SU-DHL-6 (cell line): ENCODE measurements at regions not wholly inside any gene's neighbourhood (a gene's known extent, or its start where the extent isn't known, plus 50 kb on each side); places are given as distances from the start of the nearest gene placed in this dataset.

Experiments used
- H2AFZ ChIP-seq: fragments of 200-600 bp; sonication (generic); 2 replicates; pipeline ENCODE4 v1.6.1; 2014; ENCODE audit warnings: low read depth, mild to moderate bottlenecking, moderate library complexity, mixed read lengths, antibody characterized with exemption, low read length; ENCODE audit not compliant: severe bottlenecking
- H3F3A ChIP-seq: fragments of 200-600 bp; shearing (Covaris generic); 2 replicates; pipeline ENCODE4 v1.6.0; 2016; ENCODE audit warnings: antibody characterized with exemption, mild to moderate bottlenecking; ENCODE audit not compliant: insufficient read depth
- H3K27ac ChIP-seq: fragments of 200-600 bp; sonication (generic); 2 replicates; pipeline ENCODE4 v1.5.1; 2016; ENCODE audit warnings: low read depth, mild to moderate bottlenecking, low read length, moderate library complexity, mixed read lengths
- H3K27me3 ChIP-seq: fragments of 200-600 bp; sonication (generic), shearing (Covaris generic); 2 replicates; pipeline ENCODE4 v1.6.0; 2014; ENCODE audit warnings: mild to moderate bottlenecking, low read length
- H3K36me3 ChIP-seq: fragments of 200-600 bp; sonication (generic); 2 replicates; pipeline ENCODE4 v1.6.1; 2014; ENCODE audit warnings: mild to moderate bottlenecking, low read length, mixed read lengths
- H3K4me2 ChIP-seq: fragments of 300-600, 200-600 bp; shearing (Covaris generic), sonication (generic); 2 replicates; pipeline ENCODE4 v1.6.0; 2014; ENCODE audit warnings: low read length, low read depth, mild to moderate bottlenecking; ENCODE audit not compliant: poor library complexity, severe bottlenecking
- H3K4me3 ChIP-seq: fragments of 200-600 bp; sonication (generic); 2 replicates; pipeline ENCODE4 v1.5.1; 2014; ENCODE audit warnings: antibody characterized with exemption, low read length, mild to moderate bottlenecking, mixed read lengths; ENCODE audit not compliant: insufficient read depth, poor library complexity, severe bottlenecking
- H3K79me2 ChIP-seq: fragments of 200-600 bp; sonication (generic); 2 replicates; pipeline ENCODE4 v1.6.1; 2014; ENCODE audit warnings: mild to moderate bottlenecking, low read length, moderate library complexity; ENCODE audit not compliant: insufficient read depth
- H3K9ac ChIP-seq: fragments of 200-600 bp; sonication (generic); 2 replicates; pipeline ENCODE4 v1.7.0; 2014; ENCODE audit warnings: mild to moderate bottlenecking, low read length
- H3K9me2 ChIP-seq: fragments of 200-600 bp; sonication (generic); replicated peaks from 2 replicates; pipeline ENCODE4 v1.6.1; 2014; ENCODE audit warnings: low read length; ENCODE audit not compliant: insufficient read depth
- H3K9me3 ChIP-seq: fragments of 200-600 bp; sonication (generic); 2 replicates; pipeline ENCODE4 v1.6.1; 2014; ENCODE audit warnings: low read length, mixed read lengths; ENCODE audit not compliant: insufficient read depth
- H4K20me1 ChIP-seq: fragments of 200-600 bp; sonication (generic); 2 replicates; pipeline ENCODE4 v1.6.1; 2014; ENCODE audit warnings: low read depth, mild to moderate bottlenecking, antibody characterized with exemption, low read length, moderate library complexity, mixed read lengths
- EZH2phosphoT487 ChIP-seq: fragments of 200-600 bp; sonication (generic), shearing (Covaris generic); conservative IDR thresholded peaks from 2 replicates; pipeline ENCODE4 v1.6.1; 2018; ENCODE audit warnings: mild to moderate bottlenecking, antibody characterized with exemption, low read length, moderate library complexity, mixed read lengths
- TF ChIP-seq, protein P1 (sequence below): fragments of 200-600 bp; sonication (generic); IDR thresholded peaks from one replicate; pipeline ENCODE4 v1.5.1; 2017; ENCODE audit warnings: antibody characterized with exemption, mild to moderate bottlenecking, low read length, moderate library complexity; ENCODE audit not compliant: insufficient read depth, poor library complexity, severe bottlenecking

DNA sequence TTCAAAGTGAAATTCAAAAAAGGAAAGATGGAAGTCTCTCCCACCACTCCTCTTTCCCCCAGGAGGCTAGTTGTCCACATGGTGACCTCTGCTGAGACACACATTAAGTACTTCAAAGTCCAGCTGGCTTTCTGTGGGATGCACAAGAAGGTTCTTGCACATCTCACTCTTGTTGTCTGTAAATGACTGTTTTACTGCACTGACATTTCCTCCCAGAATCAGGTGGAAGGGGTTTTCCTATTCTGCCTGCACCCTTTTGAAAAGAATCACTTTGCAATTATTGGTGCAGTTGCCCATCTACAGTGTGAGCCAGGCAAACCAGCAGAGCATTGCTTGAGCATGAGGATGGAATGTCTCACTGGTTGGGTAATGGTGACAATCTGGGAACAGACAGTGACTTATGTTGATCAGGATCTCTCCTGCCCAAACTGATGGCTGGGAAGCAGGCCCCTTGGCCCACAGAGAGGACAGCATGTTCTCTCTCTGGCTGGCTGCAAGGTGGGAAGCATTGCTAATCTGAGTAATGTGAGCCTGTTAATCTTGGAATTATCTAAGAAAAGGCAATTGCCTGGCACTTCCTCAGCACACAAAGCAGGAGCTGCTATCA is 347.7 kb upstream of the SATB1 start:
- no peaks in the 10 kb centered on the region for H3K79me2 ChIP-seq
- H2AFZ ChIP-seq = no peak overlapping the region
- H3K9me3 ChIP-seq = no peaks in the 10 kb centered on the region
- no peaks in the 10 kb centered on the region for H3K9me2 ChIP-seq
- H3K27me3 ChIP-seq = no peaks in the 10 kb centered on the region
- H3K9ac ChIP-seq = no peak overlapping the region
- TF ChIP-seq EZH2phosphoT487 = no peak
- TF ChIP-seq, protein P1, sequence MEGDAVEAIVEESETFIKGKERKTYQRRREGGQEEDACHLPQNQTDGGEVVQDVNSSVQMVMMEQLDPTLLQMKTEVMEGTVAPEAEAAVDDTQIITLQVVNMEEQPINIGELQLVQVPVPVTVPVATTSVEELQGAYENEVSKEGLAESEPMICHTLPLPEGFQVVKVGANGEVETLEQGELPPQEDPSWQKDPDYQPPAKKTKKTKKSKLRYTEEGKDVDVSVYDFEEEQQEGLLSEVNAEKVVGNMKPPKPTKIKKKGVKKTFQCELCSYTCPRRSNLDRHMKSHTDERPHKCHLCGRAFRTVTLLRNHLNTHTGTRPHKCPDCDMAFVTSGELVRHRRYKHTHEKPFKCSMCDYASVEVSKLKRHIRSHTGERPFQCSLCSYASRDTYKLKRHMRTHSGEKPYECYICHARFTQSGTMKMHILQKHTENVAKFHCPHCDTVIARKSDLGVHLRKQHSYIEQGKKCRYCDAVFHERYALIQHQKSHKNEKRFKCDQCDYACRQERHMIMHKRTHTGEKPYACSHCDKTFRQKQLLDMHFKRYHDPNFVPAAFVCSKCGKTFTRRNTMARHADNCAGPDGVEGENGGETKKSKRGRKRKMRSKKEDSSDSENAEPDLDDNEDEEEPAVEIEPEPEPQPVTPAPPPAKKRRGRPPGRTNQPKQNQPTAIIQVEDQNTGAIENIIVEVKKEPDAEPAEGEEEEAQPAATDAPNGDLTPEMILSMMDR = no peak
- no peaks in the 10 kb centered on the region for H3K36me3 ChIP-seq
- no peaks in the 10 kb centered on the region for H3F3A ChIP-seq
- no peak overlapping the region for H3K4me2 ChIP-seq
- H3K27ac ChIP-seq = no peak overlapping the region
- H4K20me1 ChIP-seq = no peaks in the 10 kb centered on the region
- no peak overlapping the region for H3K4me3 ChIP-seq

DNA sequence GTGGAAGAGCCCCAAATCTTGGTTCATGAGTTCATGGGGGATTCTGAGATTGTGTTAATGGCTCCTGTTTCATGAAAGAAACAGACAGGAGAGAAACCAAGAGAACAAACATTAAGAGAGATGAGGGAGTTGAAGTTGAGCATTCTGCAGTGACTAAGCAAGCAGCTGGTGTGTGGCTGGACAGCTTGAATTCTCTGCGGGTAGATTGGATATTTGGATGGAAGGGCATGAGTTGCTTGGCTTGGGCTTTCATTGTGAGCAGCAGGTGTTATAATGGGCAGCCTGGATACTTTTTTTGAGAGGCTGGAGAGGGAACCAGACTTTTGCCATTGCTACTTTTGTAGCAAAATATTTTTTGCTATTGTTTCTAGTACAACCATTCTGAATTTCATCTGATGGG is 346.8 kb upstream of the SATB1 start:
- Histone ChIP-seq H3K27me3 (no peaks in the 10 kb centered on the region), H3K79me2 (no peaks in the 10 kb centered on the region), H3K27ac (no peak overlapping the region), H2AFZ (no peak overlapping the region), H3K4me3 (no peak overlapping the region), H3K9me3 (no peaks in the 10 kb centered on the region), H4K20me1 (no peaks in the 10 kb centered on the region), H3K9me2 (no peaks in the 10 kb centered on the region), H3F3A (no peaks in the 10 kb centered on the region), H3K9ac (no peak overlapping the region), H3K4me2 (no peak overlapping the region), H3K36me3 (no peaks in the 10 kb centered on the region)
- TF ChIP-seq EZH2phosphoT487 = no peak
- TF ChIP-seq, protein P1 = no peak

DNA sequence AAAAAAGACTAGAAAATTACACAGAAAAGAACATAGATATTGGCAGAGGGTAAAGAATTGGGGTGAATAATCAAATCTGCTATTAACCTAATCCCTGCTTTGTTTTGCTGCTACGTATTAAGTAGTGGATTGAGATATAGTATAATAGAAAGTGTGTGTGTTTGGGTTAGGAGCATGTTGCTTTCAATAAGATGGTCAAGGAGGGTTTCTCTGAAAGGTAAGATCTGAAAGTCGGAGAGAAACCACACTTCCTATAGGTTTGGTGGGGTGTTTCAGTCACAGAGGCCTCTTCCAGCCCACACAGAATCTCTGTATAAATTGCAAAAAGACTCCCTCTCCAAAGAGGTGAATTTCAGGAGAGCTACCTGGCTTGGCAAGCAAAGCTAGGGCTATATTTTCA is 345.7 kb upstream of the SATB1 start:
- H3K27me3 ChIP-seq = no peaks in the 10 kb centered on the region
- no peaks in the 10 kb centered on the region for H3K36me3 ChIP-seq
- no peaks in the 10 kb centered on the region for H4K20me1 ChIP-seq
- no peaks in the 10 kb centered on the region for H3K9me2 ChIP-seq
- H3K27ac ChIP-seq = no peak overlapping the region
- no peak overlapping the region for H3K4me2 ChIP-seq
- H3K9me3 ChIP-seq = no peaks in the 10 kb centered on the region
- H3K79me2 ChIP-seq = no peaks in the 10 kb centered on the region
- no peak for TF ChIP-seq EZH2phosphoT487
- TF ChIP-seq, protein P1 = no peak
- no peaks in the 10 kb centered on the region for H3F3A ChIP-seq
- no peak overlapping the region for H3K4me3 ChIP-seq
- H3K9ac ChIP-seq = no peak overlapping the region
- no peak overlapping the region for H2AFZ ChIP-seq
